K562 (cell line): ENCODE measurements at regions not wholly inside any gene's neighbourhood (a gene's known extent, or its start where the extent isn't known, plus 50 kb on each side); places are given as distances from the start of the nearest gene placed in this dataset.

Experiments
- ATAC-seq: fragments of 200-7000 bp; cut with Tn5 transposase; 3 replicates; pipeline ENCODE4 v1.9.1; 2020; ENCODE audit warnings: moderate library complexity
- BruUV-seq: library from RNA; stranded (reverse); fragments of 400-500 nt; replicated peaks from 2 replicates; lab custom pipeline; 2021; lab: Mats Ljungman, UMichigan
- CTCF ChIA-PET: fragments of 300-600 bp; formaldehyde crosslinking; extraction: SDS; loops from one replicate; lab custom pipeline; 2021; ENCODE audit warnings: low intra/inter-chr PET ratio; lab: Yijun Ruan, JAX
- POLR2A ChIA-PET: fragments of 300-600, 350-650 bp; sonication (Branson Sonifier 250); formaldehyde crosslinking; extraction: SDS; loops from one replicate; lab custom pipeline; 2021; ENCODE audit warnings: antibody characterized with exemption, inconsistent platforms; lab: Yijun Ruan, JAX
- DNase-seq, 4 experiments: peaks; one replicate each; pipeline versions ENCODE4 v3.0.0 to v3.0.0-alpha.2; 2011 to 2018; ENCODE audit warnings: low spot score in 3 of 4, mixed read lengths in 3 of 4; ENCODE audit errors: extremely low read depth in 1 of 4
- FAIRE-seq: peaks from 2 replicates; lab custom pipeline; 2011; peaks lifted over from hg19 to GRCh38; lab: Jason Lieb, UNC
- H2AFZ ChIP-seq: 2 replicates; pipeline ENCODE4 v1.6.0; 2011; ENCODE audit warnings: low read depth, low read length, control low read depth, inconsistent platforms
- H3K27ac ChIP-seq: fragments of 200-600 bp; 3 replicates; pipeline ENCODE4 v1.8.0; 2011; ENCODE audit warnings: low read depth, mild to moderate bottlenecking, control low read depth, inconsistent platforms, low read length, moderate library complexity, mixed read lengths; ENCODE audit errors: extremely low read depth
- H3K27me3 ChIP-seq, 2 experiments: fragments of 300-600 bp in 1 of 2; 2 replicates in 1 of 2; 3 replicates in 1 of 2; pipeline versions ENCODE4 v1.6.0 to v1.8.0; 2011; ENCODE audit warnings: inconsistent platforms in 2 of 2, low read length in 2 of 2, mild to moderate bottlenecking in 1 of 2, mixed read lengths in 1 of 2, moderate library complexity in 1 of 2; ENCODE audit not compliant: control insufficient read depth in 2 of 2, insufficient read depth in 2 of 2
- H3K36me3 ChIP-seq: fragments of 300-600 bp; 3 replicates; pipeline ENCODE4 v1.8.0; 2011; ENCODE audit warnings: mild to moderate bottlenecking, low read length, inconsistent platforms; ENCODE audit not compliant: control insufficient read depth, insufficient read depth
- H3K4me1 ChIP-seq, 2 experiments: fragments of 200-600 bp in 1 of 2; replicated peaks in 1 of 2; 2 replicates in 1 of 2; 3 replicates in 1 of 2; pipeline versions ENCODE4 v1.5.1 to v1.8.0; 2011; ENCODE audit warnings: inconsistent platforms in 2 of 2, low read length in 2 of 2, mild to moderate bottlenecking in 1 of 2, mixed read lengths in 1 of 2, moderate library complexity in 1 of 2; ENCODE audit not compliant: control insufficient read depth in 2 of 2, insufficient read depth in 2 of 2
- H3K4me2 ChIP-seq: 2 replicates; pipeline ENCODE4 v1.6.1; 2011; ENCODE audit warnings: low read length, control low read depth, inconsistent platforms, mixed read lengths; ENCODE audit not compliant: insufficient read depth
- H3K4me3 ChIP-seq: fragments of 200-600 bp; sonication (generic), shearing (Covaris generic); 2 replicates; pipeline ENCODE4 v1.5.1; 2016; ENCODE audit warnings: control low read depth, inconsistent platforms
- H3K79me2 ChIP-seq: fragments of 200-600 bp; 3 replicates; pipeline ENCODE4 v1.8.0; 2011; ENCODE audit warnings: low read length, inconsistent platforms; ENCODE audit not compliant: control insufficient read depth, insufficient read depth
- H3K9ac ChIP-seq, 2 experiments: 2 replicates each; pipeline versions ENCODE4 v1.6.0 to v1.6.1; 2011; ENCODE audit warnings: low read depth in 2 of 2, low read length in 2 of 2, control low read depth in 1 of 2, inconsistent platforms in 1 of 2, mild to moderate bottlenecking in 1 of 2, mixed read lengths in 1 of 2; ENCODE audit not compliant: insufficient read depth in 1 of 2
- H3K9me1 ChIP-seq: one replicate; pipeline ENCODE4 v1.6.0; 2011; ENCODE audit warnings: inconsistent platforms, mild to moderate bottlenecking, low read length, moderate library complexity; ENCODE audit not compliant: control insufficient read depth, insufficient read depth
- H3K9me3 ChIP-seq: replicated peaks from 2 replicates; pipeline ENCODE4 v1.5.1; 2011; ENCODE audit warnings: low read depth, low read length, inconsistent platforms; ENCODE audit not compliant: control insufficient read depth, insufficient read depth
- H4K20me1 ChIP-seq: replicated peaks from 2 replicates; pipeline ENCODE4 v1.6.1; 2011; ENCODE audit warnings: low read length, inconsistent platforms, mixed read lengths; ENCODE audit not compliant: control insufficient read depth, insufficient read depth
- PCBP1 ChIP-seq: fragments of 200-400 bp; formaldehyde crosslinking; IDR thresholded peaks from 2 replicates; pipeline ENCODE4 v1.6.1; 2018; ENCODE audit warnings: mild to moderate bottlenecking, low read depth, low read length; ENCODE audit not compliant: poor library complexity, severe bottlenecking
- PYGO2 ChIP-seq: fragments of 450-650 bp; IDR thresholded peaks from 2 replicates; pipeline ENCODE4 v1.6.1; 2016; ENCODE audit warnings: mild to moderate bottlenecking, missing genetic modification characterization, moderate library complexity, missing compliant biosample characterization
- RBM34 ChIP-seq: fragments of 200-400 bp; formaldehyde crosslinking; IDR thresholded peaks from 2 replicates; pipeline ENCODE4 v1.6.1; 2018; ENCODE audit warnings: low read length, borderline replicate concordance; ENCODE audit not compliant: insufficient read depth
- SMAD1 ChIP-seq: fragments of 150-350 bp; IDR thresholded peaks from 2 replicates; pipeline ENCODE4 v1.6.1; 2014; ENCODE audit warnings: low read length, low read depth; ENCODE audit not compliant: partially characterized antibody
- SMARCE1 ChIP-seq: fragments of 450-650 bp; IDR thresholded peaks from 2 replicates; pipeline ENCODE4 v1.7.1; 2016; ENCODE audit warnings: mild to moderate bottlenecking
- TSHZ1 ChIP-seq: fragments of 250-450 bp; sonication (Bioruptor Pico); IDR thresholded peaks from 2 replicates; pipeline ENCODE4 v1.4.0; 2020; ENCODE audit warnings: mild to moderate bottlenecking, moderate library complexity
- WGBS: fragments of 100-300 bp; shearing (Covaris generic); methylation state at CpG from one replicate; pipeline ENCODE4 v1.1.6; 2016; ENCODE audit warnings: low coverage, mixed read lengths; ENCODE audit not compliant: insufficient coverage; ENCODE audit errors: missing lambda C conversion rate; 5-methylcytosine and 5-hydroxymethylcytosine counted together
- in situ Hi-C: fragments of 300-500 bp; cut with MboI; formaldehyde crosslinking; loops from 4 replicates; pipeline ENCODE4 v1.15.0; 2018; ENCODE audit warnings: inconsistent platforms, mixed read lengths
- intact Hi-C: fragments of 100-400 bp; cut with micrococcal nuclease; formaldehyde crosslinking; loops from 2 replicates; pipeline ENCODE4 v1.14.2; 2022
- TF ChIP-seq, protein P1 (sequence below): fragments of 250-450 bp; sonication (Bioruptor Pico); IDR thresholded peaks from 2 replicates; pipeline ENCODE4 v1.4.0; 2020; ENCODE audit warnings: mild to moderate bottlenecking
- TF ChIP-seq, protein P2 (sequence below): fragments of 250-450 bp; sonication (Bioruptor Pico); IDR thresholded peaks from 2 replicates; pipeline ENCODE4 v1.8.0; 2022; ENCODE audit warnings: inconsistent platforms, mild to moderate bottlenecking, moderate library complexity, borderline replicate concordance
- TF ChIP-seq, protein P3 (sequence below), 2 experiments: fragments of 200-800 bp in 1 of 2; sonication (Bioruptor generic) in 1 of 2; sonication (generic) in 1 of 2; formaldehyde crosslinking in 1 of 2; IDR thresholded peaks in 1 of 2; conservative IDR thresholded peaks in 1 of 2; 2 replicates each; pipeline versions ENCODE4 v1.5.0 to v1.6.1; 2016 to 2020; ENCODE audit warnings: missing compliant biosample characterization in 1 of 2, missing genetic modification characterization in 1 of 2, missing genetic modification reagents in 1 of 2

DNA sequence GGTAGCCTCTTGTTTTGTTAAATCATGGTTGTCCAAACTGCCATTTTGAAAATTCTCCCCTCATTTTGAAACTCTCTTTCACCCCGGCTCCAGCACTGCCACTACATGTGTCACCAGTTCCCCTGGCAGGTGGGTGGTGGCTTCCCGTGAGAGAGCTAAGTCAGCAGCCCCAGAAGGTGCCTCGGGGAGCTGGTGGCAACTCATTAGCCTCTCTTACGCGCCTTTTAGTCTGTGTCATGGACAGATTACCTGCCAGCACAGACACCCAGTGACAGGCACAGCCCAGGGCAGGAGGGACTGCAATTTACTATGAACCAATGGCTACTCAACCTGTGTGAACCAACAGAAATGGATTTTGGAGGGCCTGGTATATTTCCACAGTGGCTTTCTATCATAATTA is 147.1 kb upstream of the SASH1 start (continued):
- TF ChIP-seq, protein P1, sequence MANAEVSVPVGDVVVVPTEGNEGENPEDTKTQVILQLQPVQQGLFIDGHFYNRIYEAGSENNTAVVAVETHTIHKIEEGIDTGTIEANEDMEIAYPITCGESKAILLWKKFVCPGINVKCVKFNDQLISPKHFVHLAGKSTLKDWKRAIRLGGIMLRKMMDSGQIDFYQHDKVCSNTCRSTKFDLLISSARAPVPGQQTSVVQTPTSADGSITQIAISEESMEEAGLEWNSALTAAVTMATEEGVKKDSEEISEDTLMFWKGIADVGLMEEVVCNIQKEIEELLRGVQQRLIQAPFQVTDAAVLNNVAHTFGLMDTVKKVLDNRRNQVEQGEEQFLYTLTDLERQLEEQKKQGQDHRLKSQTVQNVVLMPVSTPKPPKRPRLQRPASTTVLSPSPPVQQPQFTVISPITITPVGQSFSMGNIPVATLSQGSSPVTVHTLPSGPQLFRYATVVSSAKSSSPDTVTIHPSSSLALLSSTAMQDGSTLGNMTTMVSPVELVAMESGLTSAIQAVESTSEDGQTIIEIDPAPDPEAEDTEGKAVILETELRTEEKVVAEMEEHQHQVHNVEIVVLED = no peak
- TF ChIP-seq, protein P2, sequence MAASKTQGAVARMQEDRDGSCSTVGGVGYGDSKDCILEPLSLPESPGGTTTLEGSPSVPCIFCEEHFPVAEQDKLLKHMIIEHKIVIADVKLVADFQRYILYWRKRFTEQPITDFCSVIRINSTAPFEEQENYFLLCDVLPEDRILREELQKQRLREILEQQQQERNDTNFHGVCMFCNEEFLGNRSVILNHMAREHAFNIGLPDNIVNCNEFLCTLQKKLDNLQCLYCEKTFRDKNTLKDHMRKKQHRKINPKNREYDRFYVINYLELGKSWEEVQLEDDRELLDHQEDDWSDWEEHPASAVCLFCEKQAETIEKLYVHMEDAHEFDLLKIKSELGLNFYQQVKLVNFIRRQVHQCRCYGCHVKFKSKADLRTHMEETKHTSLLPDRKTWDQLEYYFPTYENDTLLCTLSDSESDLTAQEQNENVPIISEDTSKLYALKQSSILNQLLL (CRISPR knock-in tag) = no peak

DNA sequence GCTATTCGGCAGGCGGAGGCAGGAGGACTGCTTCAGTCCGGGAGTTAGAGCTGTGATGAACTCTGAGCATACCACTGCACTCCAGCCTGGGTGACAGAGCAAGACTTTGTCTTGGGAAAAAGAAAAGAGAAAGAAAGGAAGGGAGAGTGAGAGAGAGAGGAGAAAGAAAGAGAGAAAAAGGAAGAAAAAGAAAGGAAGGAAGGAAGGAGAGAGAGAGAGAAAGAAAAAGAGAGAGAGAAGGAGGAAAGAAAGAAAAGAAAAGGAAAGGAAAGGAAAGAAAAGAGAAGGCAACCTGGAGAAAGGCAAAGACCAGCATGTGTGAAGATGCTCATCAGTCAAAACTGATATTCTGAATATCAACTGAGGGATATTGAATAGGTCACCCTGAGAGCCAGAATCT is 143.1 kb upstream of the SASH1 start:
- Histone ChIP-seq H3K4me3 (no peak overlapping the region), H3K36me3 (no peaks in the 10 kb centered on the region), H3K9me3 (no peaks in the 10 kb centered on the region), H4K20me1 (no peaks in the 10 kb centered on the region; the same call in none of the 2 replicates), H3K79me2 (no peaks in the 10 kb centered on the region), H3K9ac (no peak overlapping the region), H3K9me1 (no peaks in the 10 kb centered on the region), H2AFZ (no peak overlapping the region), H3K4me2 (no peak overlapping the region), H3K27me3 (peaks cover 10 to 28% of the 10 kb centered on the region in 2 experiments; a peak in 3 of 5 replicates), H3K27ac (no peak overlapping the region), H3K4me1 (no peaks in the 10 kb centered on the region)
- WGBS = 3% methylated on average over 3 of the region's 3 CpGs
- in situ Hi-C loops = no loop called here
- intact Hi-C loops = no loop called here
- no TSS peak for BruUV-seq
- ATAC-seq (no peak), FAIRE-seq (no peak), DNase-seq (no peak)
- ChIA-PET POLR2A (no interaction called here), CTCF (no interaction called here)
- TF ChIP-seq SMARCE1 = no peak
- TF ChIP-seq, protein P2 (CRISPR knock-in tag) = no peak
- TF ChIP-seq PCBP1 = no peak
- no peak for TF ChIP-seq RBM34
- no peak for TF ChIP-seq SMAD1
- TF ChIP-seq, protein P3, sequence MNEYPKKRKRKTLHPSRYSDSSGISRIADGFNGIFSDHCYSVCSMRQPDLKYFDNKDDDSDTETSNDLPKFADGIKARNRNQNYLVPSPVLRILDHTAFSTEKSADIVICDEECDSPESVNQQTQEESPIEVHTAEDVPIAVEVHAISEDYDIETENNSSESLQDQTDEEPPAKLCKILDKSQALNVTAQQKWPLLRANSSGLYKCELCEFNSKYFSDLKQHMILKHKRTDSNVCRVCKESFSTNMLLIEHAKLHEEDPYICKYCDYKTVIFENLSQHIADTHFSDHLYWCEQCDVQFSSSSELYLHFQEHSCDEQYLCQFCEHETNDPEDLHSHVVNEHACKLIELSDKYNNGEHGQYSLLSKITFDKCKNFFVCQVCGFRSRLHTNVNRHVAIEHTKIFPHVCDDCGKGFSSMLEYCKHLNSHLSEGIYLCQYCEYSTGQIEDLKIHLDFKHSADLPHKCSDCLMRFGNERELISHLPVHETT (CRISPR knock-in tag; conservative IDR thresholded peaks at IDR 0.05 in 1 of 2, IDR thresholded peaks at IDR 0.05 in 1 of 2) = no peak
- TF ChIP-seq PYGO2 (tag) = no peak
- TF ChIP-seq TSHZ1 = no peak
